Breast epithelium (tissue), 4 donors: ENCODE measurements at regions not wholly inside any gene's neighbourhood (a gene's known extent, or its start where the extent isn't known, plus 50 kb on each side); places are given as distances from the start of the nearest gene placed in this dataset.
"Not testable (repeated sequence)": the region's sequence is repeated elsewhere in the genome, so short reads cannot be mapped to it uniquely, and the experiment has no call there.

Experiments
- DNase-seq, 2 donors: peaks; one replicate each; pipeline ENCODE4 v3.0.0-alpha.2; 2019; ENCODE audit warnings: low spot score in 2 of 2
- H3K27ac ChIP-seq, 2 donors: fragments of 200-600 bp; sonication (generic) in 1 of 2; one replicate each; pipeline ENCODE4 v1.5.1; 2016 to 2019; ENCODE audit warnings: mild to moderate bottlenecking in 1 of 2
- H3K27me3 ChIP-seq, 2 donors: fragments of 200-600 bp; sonication (generic) in 1 of 2; one replicate each; pipeline versions ENCODE4 v1.5.1 to v1.6.0; 2017 to 2019; ENCODE audit warnings: control low read depth in 1 of 2, mild to moderate bottlenecking in 1 of 2
- H3K36me3 ChIP-seq: fragments of 200-600 bp; one replicate; pipeline ENCODE4 v1.5.1; 2019
- H3K4me1 ChIP-seq, 2 donors: fragments of 200-600 bp; sonication (generic); one replicate each; pipeline ENCODE4 v1.5.1; 2016 to 2019; ENCODE audit warnings: control low read depth in 1 of 2
- H3K4me3 ChIP-seq, 3 donors: fragments of 200-600 bp; sonication (generic); 1 replicate in 2 of 3; 2 replicates in 1 of 3; pipeline ENCODE4 v1.5.1; 2016 to 2019; ENCODE audit warnings: mild to moderate bottlenecking in 3 of 3, moderate library complexity in 2 of 3
- H3K9me3 ChIP-seq, 2 donors: fragments of 200-600 bp; sonication (generic) in 1 of 2; one replicate each; pipeline ENCODE4 v1.5.1; 2016 to 2019; ENCODE audit warnings: control low read depth in 1 of 2
- POLR2A ChIP-seq: fragments of 450-650 bp; IDR thresholded peaks from one replicate; pipeline ENCODE4 v1.6.1; 2016; ENCODE audit warnings: antibody characterized with exemption, mild to moderate bottlenecking, moderate library complexity
- POLR2AphosphoS5 ChIP-seq, 3 donors: sonication (generic); formaldehyde crosslinking; IDR thresholded peaks; one replicate each; pipeline ENCODE4 v1.6.1; 2017; ENCODE audit warnings: antibody characterized with exemption in 3 of 3
- intact Hi-C: fragments of 100-400 bp; cut with DNase I; formaldehyde crosslinking; loops from one replicate; pipeline ENCODE4 v1.15.1; 2023; ENCODE audit warnings: low total_unique reads
- TF ChIP-seq, protein P1 (sequence below), 3 donors: fragments of 450-650 bp; IDR thresholded peaks; one replicate each; pipeline ENCODE4 v1.5.1; 2016 to 2017; ENCODE audit warnings: antibody characterized with exemption in 3 of 3, mild to moderate bottlenecking in 3 of 3, moderate library complexity in 3 of 3

DNA sequence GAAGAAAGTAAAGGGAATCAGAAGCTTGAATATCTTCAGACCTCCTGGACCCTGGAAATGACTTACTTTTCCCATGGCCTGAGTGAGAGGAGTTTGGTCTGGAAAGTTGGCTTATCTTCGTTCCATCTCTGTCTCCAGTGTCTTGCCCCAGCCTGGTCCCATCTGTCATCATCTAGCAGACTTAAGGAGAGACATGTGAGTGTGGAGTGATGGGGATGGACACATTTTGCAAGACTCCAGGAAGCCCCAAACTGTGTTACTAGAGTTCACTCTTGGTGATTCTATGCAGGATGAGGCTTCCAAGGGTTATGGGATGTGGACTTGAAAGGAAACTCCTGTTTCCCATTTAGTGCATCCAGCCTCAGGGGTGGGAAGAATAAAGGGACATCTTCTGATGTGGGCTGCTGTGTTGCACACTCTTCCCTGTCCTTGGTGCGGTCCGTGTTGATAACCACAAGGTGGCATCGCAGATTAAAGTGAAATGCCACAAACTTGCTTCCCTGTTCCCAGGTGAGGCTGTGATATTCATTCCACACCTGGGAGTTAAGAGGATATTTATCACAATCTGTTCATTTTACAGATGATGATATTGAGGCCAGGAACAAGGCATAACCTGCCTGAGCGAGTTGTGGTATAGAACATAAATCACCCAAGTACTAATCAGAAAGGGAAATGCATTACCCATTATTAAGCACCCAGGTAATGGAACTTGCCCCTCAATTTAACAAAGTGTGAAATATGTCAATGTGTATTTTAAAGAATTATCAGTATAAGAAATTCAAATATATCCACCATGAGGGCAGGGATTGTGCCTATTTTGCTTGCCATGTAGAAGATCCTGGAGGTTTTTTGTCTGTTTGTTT lies 269.9 kb upstream of the PAPPA start:
- DNase-seq: peak in 1 of 2 donors; percentile 21
- Histone ChIP-seq H3K4me1 (no peaks in the 10 kb centered on the region), H3K36me3 (no peaks in the 10 kb centered on the region), H3K4me3 (no peak overlapping the region), H3K9me3 (no peaks in the 10 kb centered on the region), H3K27ac (no peak overlapping the region), H3K27me3 (no peaks in the 10 kb centered on the region)
- TF ChIP-seq POLR2AphosphoS5 (IDR thresholded peaks at IDR 0.05) (no peak), POLR2A (no peak)
- TF ChIP-seq, protein P1, sequence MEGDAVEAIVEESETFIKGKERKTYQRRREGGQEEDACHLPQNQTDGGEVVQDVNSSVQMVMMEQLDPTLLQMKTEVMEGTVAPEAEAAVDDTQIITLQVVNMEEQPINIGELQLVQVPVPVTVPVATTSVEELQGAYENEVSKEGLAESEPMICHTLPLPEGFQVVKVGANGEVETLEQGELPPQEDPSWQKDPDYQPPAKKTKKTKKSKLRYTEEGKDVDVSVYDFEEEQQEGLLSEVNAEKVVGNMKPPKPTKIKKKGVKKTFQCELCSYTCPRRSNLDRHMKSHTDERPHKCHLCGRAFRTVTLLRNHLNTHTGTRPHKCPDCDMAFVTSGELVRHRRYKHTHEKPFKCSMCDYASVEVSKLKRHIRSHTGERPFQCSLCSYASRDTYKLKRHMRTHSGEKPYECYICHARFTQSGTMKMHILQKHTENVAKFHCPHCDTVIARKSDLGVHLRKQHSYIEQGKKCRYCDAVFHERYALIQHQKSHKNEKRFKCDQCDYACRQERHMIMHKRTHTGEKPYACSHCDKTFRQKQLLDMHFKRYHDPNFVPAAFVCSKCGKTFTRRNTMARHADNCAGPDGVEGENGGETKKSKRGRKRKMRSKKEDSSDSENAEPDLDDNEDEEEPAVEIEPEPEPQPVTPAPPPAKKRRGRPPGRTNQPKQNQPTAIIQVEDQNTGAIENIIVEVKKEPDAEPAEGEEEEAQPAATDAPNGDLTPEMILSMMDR (IDR thresholded peaks at IDR 0.05): peak; percentile 14 to 41 (median 40)
- intact Hi-C loops: no loop called here

GRCh38 chr9:115884846-115885245 lies 268.7 kb upstream of the PAPPA start:
- Histone ChIP-seq H3K4me1 (no peaks in the 10 kb centered on the region), H3K4me3 (no peak overlapping the region), H3K27me3 (no peaks in the 10 kb centered on the region), H3K36me3 (no peaks in the 10 kb centered on the region), H3K9me3 (no peaks in the 10 kb centered on the region), H3K27ac (no peak overlapping the region)
- DNase-seq: no peak
- intact Hi-C loops: no loop called here
- no peak for TF ChIP-seq POLR2A
- TF ChIP-seq, protein P1 (IDR thresholded peaks at IDR 0.05): no peak
- no peak for TF ChIP-seq POLR2AphosphoS5 (IDR thresholded peaks at IDR 0.05)

- DNase-seq: no peak
- TF ChIP-seq, protein P1 (IDR thresholded peaks at IDR 0.05): no peak
Observed at GRCh38 chr9:115888131-115888530, 265.5 kb upstream of the PAPPA start.

DNA sequence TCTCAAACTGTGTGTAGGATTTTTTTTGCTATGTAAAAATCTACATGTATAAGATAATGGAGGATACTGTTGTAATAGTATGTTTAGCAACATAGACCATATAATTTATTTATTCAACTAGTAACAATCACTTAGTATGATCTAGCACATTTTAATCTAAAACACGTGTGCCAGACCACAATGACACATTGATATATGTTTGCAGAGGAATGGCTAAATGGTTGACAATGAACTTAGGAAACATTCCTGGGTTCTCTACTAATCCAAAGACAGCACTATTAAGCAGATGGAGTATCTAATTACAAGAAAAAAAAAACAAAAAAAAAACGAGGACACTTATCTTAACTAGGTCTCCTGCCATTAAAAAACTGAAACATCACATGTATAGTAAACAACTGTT lies 261.7 kb upstream of the PAPPA start:
- Histone ChIP-seq H3K27ac (no peak overlapping the region), H3K4me1 (no peaks in the 10 kb centered on the region), H3K4me3 (no peak overlapping the region), H3K27me3 (no peaks in the 10 kb centered on the region), H3K36me3 (no peaks in the 10 kb centered on the region), H3K9me3 (peaks cover 0 to 7% of the 10 kb centered on the region in 2 donors)
- TF ChIP-seq POLR2AphosphoS5 (IDR thresholded peaks at IDR 0.05) (no peak), POLR2A (no peak)
- TF ChIP-seq, protein P1 (IDR thresholded peaks at IDR 0.05): no peak
- no peak for DNase-seq
- intact Hi-C loops: no loop called here

More at GRCh38 chr9:115888131-115888530, 265.5 kb upstream of the PAPPA start:
- H3K4me3 ChIP-seq: no peak overlapping the region
- intact Hi-C loops: no loop called here
- H3K36me3 ChIP-seq: no peaks in the 10 kb centered on the region
- no peaks in the 10 kb centered on the region for H3K4me1 ChIP-seq
- H3K9me3 ChIP-seq: peaks cover 0 to 6% of the 10 kb centered on the region in 2 donors
- no peak overlapping the region for H3K27ac ChIP-seq
- no peaks in the 10 kb centered on the region for H3K27me3 ChIP-seq

DNA sequence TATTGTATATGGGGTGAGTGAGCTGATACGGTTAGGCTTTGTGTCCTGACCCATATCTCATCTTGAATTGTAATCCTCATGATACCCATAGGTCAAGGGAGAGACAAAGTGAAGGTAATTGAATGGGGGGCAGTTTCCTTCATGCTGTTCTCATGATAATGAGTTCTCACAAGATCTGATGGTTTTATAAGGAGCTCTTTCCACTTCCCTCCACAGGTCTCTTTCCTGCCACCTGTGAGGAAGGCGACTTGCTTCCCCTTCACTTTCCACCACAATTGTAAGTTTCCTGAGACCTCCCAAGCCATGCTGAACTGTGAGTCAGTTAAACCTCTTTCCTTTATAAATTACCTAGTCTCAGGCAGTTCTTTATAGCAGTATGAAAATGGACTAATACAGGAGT lies 255.1 kb upstream of the PAPPA start:
- intact Hi-C loops, H3K27ac ChIP-seq, H3K9me3 ChIP-seq, H3K4me1 ChIP-seq, H3K27me3 ChIP-seq, DNase-seq, H3K4me3 ChIP-seq, H3K36me3 ChIP-seq: not testable (repeated sequence)
